Calu3 (cell line): ENCODE measurements at regions not wholly inside any gene's neighbourhood (a gene's known extent, or its start where the extent isn't known, plus 50 kb on each side); places are given as distances from the start of the nearest gene placed in this dataset.

Experiments
- BruUV-seq: library from RNA; stranded (reverse); fragments of 400-500 nt; replicated peaks from 2 replicates; lab custom pipeline; 2021; lab: Mats Ljungman, UMichigan
- CTCF ChIA-PET: fragments of 300-600 bp; sonication (Branson Sonifier 250); formaldehyde crosslinking; loops from one replicate; lab custom pipeline; 2022; ENCODE audit warnings: antibody characterized with exemption; lab: Charles Lee
- DNase-seq: peaks from one replicate; pipeline ENCODE4 v3.0.0; 2022
- H3K27ac Mint-ChIP-seq: one replicate; pipeline ENCODE4 v1.8.0; 2022; ENCODE audit warnings: mixed read lengths; ENCODE audit not compliant: unreplicated experiment
- H3K27me3 Mint-ChIP-seq: one replicate; pipeline ENCODE4 v1.8.0; 2022; ENCODE audit warnings: mixed read lengths; ENCODE audit not compliant: unreplicated experiment
- H3K36me3 Mint-ChIP-seq: one replicate; pipeline ENCODE4 v1.8.0; 2022; ENCODE audit warnings: mild to moderate bottlenecking, moderate library complexity, mixed read lengths; ENCODE audit not compliant: insufficient read depth, unreplicated experiment
- H3K4me1 Mint-ChIP-seq: one replicate; pipeline ENCODE4 v1.8.0; 2022; ENCODE audit warnings: mild to moderate bottlenecking, low read depth, mixed read lengths; ENCODE audit not compliant: unreplicated experiment
- H3K4me3 Mint-ChIP-seq: one replicate; pipeline ENCODE4 v1.8.0; 2022; ENCODE audit warnings: mild to moderate bottlenecking, low read depth, moderate library complexity, mixed read lengths; ENCODE audit not compliant: unreplicated experiment
- H3K9me3 Mint-ChIP-seq: one replicate; pipeline ENCODE4 v1.8.0; 2022; ENCODE audit warnings: low read depth, mixed read lengths; ENCODE audit not compliant: unreplicated experiment
- intact Hi-C: fragments of 100-400 bp; cut with micrococcal nuclease; formaldehyde crosslinking; loops from one replicate; pipeline ENCODE4 v1.10.0; 2022; ENCODE audit not compliant: unreplicated experiment
- TF ChIP-seq, protein P1 (sequence below): fragments of 200-600 bp; IDR thresholded peaks from one replicate; pipeline ENCODE4 v1.8.0; 2022; ENCODE audit warnings: antibody characterized with exemption; ENCODE audit not compliant: unreplicated experiment

DNA sequence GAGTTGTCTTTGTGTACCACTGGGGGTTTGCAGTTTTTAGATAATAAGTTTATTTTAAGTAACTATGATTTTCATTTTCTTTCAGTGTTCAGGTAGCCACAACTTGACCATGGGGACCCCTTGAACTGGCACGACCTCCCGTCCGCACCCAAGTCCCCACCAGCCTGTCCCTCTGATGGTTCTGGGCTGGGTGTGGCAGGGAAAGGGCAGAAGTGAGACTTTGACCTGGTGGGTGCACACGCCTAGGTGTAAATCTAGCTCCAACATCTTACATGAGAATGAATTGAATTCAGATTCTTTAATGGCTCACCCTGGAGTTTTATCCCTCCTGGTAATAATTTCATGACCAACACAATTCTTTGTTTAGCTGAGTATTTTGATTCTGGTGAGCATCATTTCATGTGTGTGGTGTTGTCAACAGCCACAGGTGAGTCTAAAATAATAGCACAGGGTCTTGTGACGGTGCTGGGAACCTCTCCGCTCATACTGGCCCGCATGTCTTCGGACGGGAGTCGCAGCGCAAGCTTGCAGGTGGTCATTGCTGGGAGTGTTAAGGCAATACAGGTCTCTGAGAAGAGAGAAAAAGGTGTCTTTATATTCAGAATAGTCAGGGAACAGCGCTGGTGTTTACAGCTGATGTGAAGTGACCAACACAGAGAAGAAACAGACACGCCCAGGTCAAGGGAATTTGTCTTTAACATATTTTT is 50.8 kb upstream of the POFUT2 start:
- TF ChIP-seq, protein P1, sequence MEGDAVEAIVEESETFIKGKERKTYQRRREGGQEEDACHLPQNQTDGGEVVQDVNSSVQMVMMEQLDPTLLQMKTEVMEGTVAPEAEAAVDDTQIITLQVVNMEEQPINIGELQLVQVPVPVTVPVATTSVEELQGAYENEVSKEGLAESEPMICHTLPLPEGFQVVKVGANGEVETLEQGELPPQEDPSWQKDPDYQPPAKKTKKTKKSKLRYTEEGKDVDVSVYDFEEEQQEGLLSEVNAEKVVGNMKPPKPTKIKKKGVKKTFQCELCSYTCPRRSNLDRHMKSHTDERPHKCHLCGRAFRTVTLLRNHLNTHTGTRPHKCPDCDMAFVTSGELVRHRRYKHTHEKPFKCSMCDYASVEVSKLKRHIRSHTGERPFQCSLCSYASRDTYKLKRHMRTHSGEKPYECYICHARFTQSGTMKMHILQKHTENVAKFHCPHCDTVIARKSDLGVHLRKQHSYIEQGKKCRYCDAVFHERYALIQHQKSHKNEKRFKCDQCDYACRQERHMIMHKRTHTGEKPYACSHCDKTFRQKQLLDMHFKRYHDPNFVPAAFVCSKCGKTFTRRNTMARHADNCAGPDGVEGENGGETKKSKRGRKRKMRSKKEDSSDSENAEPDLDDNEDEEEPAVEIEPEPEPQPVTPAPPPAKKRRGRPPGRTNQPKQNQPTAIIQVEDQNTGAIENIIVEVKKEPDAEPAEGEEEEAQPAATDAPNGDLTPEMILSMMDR: no peak
- no peak overlapping the region for H3K27ac Mint-ChIP-seq
- no TSS peak for BruUV-seq
- H3K4me1 Mint-ChIP-seq: peaks cover 10% of the 10 kb centered on the region
- CTCF ChIA-PET: interaction anchor here (0.7 kb wide), 1 partner anchor 188 kb away, joined by 4 read pairs; no protein-coding TSS in a partner anchor
- no peaks in the 10 kb centered on the region for H3K9me3 Mint-ChIP-seq
- H3K36me3 Mint-ChIP-seq: peaks cover 6% of the 10 kb centered on the region
- intact Hi-C loops: no loop called here
- DNase-seq: no peak
- no peak overlapping the region for H3K4me3 Mint-ChIP-seq
- H3K27me3 Mint-ChIP-seq: no peaks in the 10 kb centered on the region

DNA sequence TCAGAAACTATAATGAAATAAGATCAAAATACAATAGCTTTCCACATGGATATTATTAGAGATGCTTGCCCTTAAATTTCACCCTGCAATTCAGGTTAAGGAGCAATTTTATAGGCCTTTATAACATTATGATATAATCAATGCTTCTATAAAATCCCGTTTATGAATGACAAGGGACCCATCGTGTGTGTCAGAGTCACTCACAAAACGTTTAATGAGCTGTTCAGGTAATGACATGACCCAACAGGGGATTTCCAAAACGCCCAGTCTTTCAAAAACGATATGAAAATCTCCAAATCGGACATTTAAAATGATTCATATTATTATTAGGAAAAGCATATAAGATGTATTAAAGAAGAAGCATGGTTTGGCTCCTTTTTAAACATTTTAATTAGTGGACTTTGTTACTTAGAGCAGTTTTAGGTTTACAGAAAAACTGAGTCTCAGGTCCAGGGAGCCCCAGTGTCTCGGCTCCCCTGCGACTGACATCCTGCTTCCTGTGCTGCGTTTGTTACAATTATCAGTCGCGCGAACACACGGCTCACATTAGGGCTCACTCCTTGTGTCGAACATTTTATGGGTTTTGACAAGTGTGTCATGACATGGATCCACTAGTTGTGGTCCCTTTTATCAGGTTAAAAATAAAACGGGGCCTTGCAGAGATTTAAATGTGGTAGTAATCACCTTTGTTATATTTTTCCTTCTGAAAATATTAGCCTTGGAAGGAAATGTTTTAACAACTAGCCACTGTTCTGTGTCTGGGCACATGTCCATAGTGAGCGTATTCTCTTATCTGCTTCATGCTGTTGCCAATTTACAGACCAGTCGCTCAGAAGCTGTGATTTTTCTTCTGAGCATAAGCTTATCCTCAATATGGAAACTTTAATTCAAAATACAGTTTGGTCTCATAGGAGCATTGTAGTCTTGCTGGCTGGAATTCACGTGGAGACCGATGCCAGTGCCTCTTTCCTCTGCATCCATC is 52.0 kb upstream of the POFUT2 start:
- intact Hi-C loops: no loop called here
- Mint-ChIP-seq H3K36me3 (peaks cover 6% of the 10 kb centered on the region), H3K4me1 (peaks cover 10% of the 10 kb centered on the region), H3K27ac (no peak overlapping the region), H3K27me3 (no peaks in the 10 kb centered on the region), H3K9me3 (no peaks in the 10 kb centered on the region), H3K4me3 (no peak overlapping the region)
- TF ChIP-seq, protein P1: no peak
- DNase-seq: no peak
- CTCF ChIA-PET: no interaction called here
- BruUV-seq: no TSS peak

DNA sequence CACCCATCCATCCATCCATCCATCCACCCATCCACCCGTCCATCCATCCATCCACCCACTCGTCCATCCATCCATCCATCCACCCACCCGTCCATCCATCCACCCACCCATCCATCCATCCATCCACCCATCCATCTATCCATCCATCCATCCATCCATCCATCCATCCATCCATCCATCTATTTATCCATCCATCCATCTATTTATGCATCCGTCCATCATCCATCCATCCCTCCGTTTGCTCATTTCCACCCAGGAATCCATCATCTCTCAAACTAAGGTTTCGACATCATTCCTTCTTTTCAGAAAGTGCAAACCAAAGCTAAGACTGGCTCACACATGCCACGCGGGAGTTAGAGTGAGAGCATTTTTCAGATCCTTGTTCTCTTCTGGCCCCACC is 52.8 kb upstream of the POFUT2 start:
- Mint-ChIP-seq H3K27me3 (no peaks in the 10 kb centered on the region), H3K4me1 (peaks cover 10% of the 10 kb centered on the region), H3K9me3 (no peaks in the 10 kb centered on the region), H3K27ac (no peak overlapping the region), H3K36me3 (peaks cover 6% of the 10 kb centered on the region), H3K4me3 (no peak overlapping the region)
- CTCF ChIA-PET: no interaction called here
- no peak for DNase-seq
- TF ChIP-seq, protein P1: no peak
- no TSS peak for BruUV-seq
- intact Hi-C loops: no loop called here

DNA sequence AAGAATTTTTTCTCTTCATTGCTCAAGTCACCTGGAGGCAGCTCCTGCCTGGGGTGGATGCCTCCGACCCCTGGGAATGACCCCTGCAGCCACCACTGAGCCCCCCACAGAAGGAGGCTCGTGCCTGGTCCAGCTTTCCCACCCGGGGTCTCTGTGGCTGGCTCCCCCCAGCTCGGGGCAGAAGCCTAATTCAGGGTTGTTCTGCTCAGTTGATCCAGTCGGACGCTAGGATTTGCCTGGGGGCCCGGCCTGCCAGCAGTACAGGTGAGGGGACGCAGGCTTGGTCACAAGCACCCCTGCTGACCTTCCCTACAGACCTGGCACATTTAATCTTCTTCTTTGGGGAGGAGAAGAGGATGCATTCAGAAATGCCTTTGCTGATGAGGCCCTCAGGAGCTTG is 53.6 kb upstream of the POFUT2 start:
- H3K36me3 Mint-ChIP-seq: peaks cover 6% of the 10 kb centered on the region
- H3K4me3 Mint-ChIP-seq: no peak overlapping the region
- DNase-seq: no peak
- CTCF ChIA-PET: no interaction called here
- H3K4me1 Mint-ChIP-seq: peaks cover 10% of the 10 kb centered on the region
- no peaks in the 10 kb centered on the region for H3K9me3 Mint-ChIP-seq
- BruUV-seq: no TSS peak
- H3K27ac Mint-ChIP-seq: no peak overlapping the region
- intact Hi-C loops: no loop called here
- H3K27me3 Mint-ChIP-seq: no peaks in the 10 kb centered on the region
- TF ChIP-seq, protein P1: no peak
